Stomach (tissue), 8 donors: ENCODE measurements at regions not wholly inside any gene's neighbourhood (a gene's known extent, or its start where the extent isn't known, plus 50 kb on each side); places are given as distances from the start of the nearest gene placed in this dataset.

ENCODE experiments used
- DNase-seq, 2 donors: peaks; one replicate each; pipeline versions ENCODE4 v3.0.0 to v3.0.0-alpha.2; 2013 to 2019
- H3K27ac ChIP-seq, 5 donors: fragments of 200-600 bp in 4 of 5; sonication (generic) in 4 of 5; one replicate each; pipeline ENCODE4 v1.5.1; 2013 to 2019; ENCODE audit warnings: mild to moderate bottlenecking in 1 of 5, moderate library complexity in 1 of 5
- H3K27me3 ChIP-seq, 3 donors: fragments of 200-600 bp; sonication (generic); one replicate each; pipeline ENCODE4 v1.5.1; 2017 to 2019; ENCODE audit warnings: mixed run types in 1 of 3
- H3K36me3 ChIP-seq, 4 donors: fragments of 200-600 bp; sonication (generic); 1 replicate in 3 of 4; 2 replicates in 1 of 4; pipeline ENCODE4 v1.5.1; 2016 to 2019
- H3K4me1 ChIP-seq, 4 donors: fragments of 200-600 bp; sonication (generic); one replicate each; pipeline ENCODE4 v1.5.1; 2016 to 2019
- H3K4me3 ChIP-seq, 4 donors: fragments of 200-600 bp; sonication (generic) in 3 of 4; one replicate each; pipeline ENCODE4 v1.5.1; 2016 to 2019; ENCODE audit warnings: mild to moderate bottlenecking in 1 of 4
- H3K9me3 ChIP-seq, 4 donors: fragments of 200-600 bp; sonication (generic); one replicate each; pipeline ENCODE4 v1.5.1; 2016 to 2019
- EP300 ChIP-seq: sonication (generic); formaldehyde crosslinking; IDR thresholded peaks from one replicate; pipeline ENCODE4 v1.6.1; 2017; ENCODE audit warnings: antibody characterized with exemption
- POLR2A ChIP-seq, 4 donors: fragments of 450-650 bp; IDR thresholded peaks; one replicate each; pipeline ENCODE4 v1.6.1; 2016; ENCODE audit warnings: antibody characterized with exemption in 4 of 4, control low read depth in 2 of 4, mild to moderate bottlenecking in 1 of 4, moderate library complexity in 1 of 4
- POLR2AphosphoS5 ChIP-seq, 3 donors: sonication (generic); formaldehyde crosslinking; IDR thresholded peaks; one replicate each; pipeline ENCODE4 v1.6.1; 2016; ENCODE audit warnings: antibody characterized with exemption in 3 of 3
- WGBS, 5 donors: extraction: QIAGEN DNeasy Blood & Tissue Kit in 3 of 5; methylation state at CpG; one replicate each; pipeline versions ENCODE4 v1.1.5 to v1.1.7; 2013 to 2018; 5-methylcytosine and 5-hydroxymethylcytosine counted together
- intact Hi-C: fragments of 100-400 bp; cut with DNase I; formaldehyde crosslinking; loops from one replicate; pipeline ENCODE4 v1.15.1; 2023; ENCODE audit warnings: low total_unique reads
- TF ChIP-seq, protein P1 (sequence below), 7 experiments: fragments of 450-650 bp in 4 of 7; fragments of 200-600 bp in 3 of 7; sonication (generic) in 3 of 7; IDR thresholded peaks; one replicate each; pipeline ENCODE4 v1.5.1; 2016 to 2019; ENCODE audit warnings: antibody characterized with exemption in 7 of 7, control low read depth in 2 of 7, mild to moderate bottlenecking in 1 of 7
- donor health status: healthy with polysubstance abuse.
- donor health status: Bipolar disorder and iron deficiency.
- donor health status: healthy.

DNA sequence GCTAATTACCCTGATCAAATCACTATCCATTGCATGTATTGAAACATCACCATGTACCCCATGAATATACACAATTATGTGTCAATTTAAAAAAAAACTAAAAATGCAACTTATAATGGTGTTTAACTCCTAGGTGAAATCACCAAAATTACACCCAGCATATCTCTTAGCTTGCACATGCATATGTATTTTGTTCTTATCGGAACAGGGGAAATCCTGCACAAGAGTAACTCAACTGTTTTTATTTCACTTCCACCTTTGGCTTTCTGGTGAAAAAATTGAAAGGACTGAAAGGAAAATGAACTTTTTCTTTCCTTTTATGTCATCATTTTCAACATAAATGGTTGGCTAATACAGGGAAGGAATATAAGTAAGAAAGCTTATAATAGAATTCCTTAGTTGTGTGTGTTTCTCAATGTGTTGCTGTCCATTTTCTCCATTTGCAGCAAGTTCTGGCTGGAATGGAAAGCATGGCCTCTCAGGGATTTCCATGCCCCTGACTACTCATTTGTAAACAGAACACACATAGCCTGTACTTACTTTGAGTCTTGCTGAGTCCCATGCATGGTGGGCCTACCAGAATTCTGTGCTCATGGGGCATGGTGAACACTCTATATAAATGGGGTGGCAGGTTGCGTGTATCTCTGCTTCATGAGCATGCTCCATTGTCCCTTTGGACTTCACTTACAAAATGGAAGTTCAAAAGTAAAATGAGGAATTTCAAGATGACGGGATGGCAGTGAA is 462.0 kb downstream of the HS3ST3B1 start:
- Histone ChIP-seq H3K27ac (no peak overlapping the region), H3K4me1 (no peaks in the 10 kb centered on the region), H3K36me3 (no peaks in the 10 kb centered on the region), H3K9me3 (no peaks in the 10 kb centered on the region), H3K27me3 (peaks cover 0 to 2% (median 0%) of the 10 kb centered on the region in 3 donors), H3K4me3 (no peak overlapping the region)
- no peak for DNase-seq
- WGBS, 5 donors: 56 to 83% (median 63%) methylated on average over 3 of the region's 3 CpGs
- intact Hi-C loops: no loop called here
- TF ChIP-seq, protein P1, sequence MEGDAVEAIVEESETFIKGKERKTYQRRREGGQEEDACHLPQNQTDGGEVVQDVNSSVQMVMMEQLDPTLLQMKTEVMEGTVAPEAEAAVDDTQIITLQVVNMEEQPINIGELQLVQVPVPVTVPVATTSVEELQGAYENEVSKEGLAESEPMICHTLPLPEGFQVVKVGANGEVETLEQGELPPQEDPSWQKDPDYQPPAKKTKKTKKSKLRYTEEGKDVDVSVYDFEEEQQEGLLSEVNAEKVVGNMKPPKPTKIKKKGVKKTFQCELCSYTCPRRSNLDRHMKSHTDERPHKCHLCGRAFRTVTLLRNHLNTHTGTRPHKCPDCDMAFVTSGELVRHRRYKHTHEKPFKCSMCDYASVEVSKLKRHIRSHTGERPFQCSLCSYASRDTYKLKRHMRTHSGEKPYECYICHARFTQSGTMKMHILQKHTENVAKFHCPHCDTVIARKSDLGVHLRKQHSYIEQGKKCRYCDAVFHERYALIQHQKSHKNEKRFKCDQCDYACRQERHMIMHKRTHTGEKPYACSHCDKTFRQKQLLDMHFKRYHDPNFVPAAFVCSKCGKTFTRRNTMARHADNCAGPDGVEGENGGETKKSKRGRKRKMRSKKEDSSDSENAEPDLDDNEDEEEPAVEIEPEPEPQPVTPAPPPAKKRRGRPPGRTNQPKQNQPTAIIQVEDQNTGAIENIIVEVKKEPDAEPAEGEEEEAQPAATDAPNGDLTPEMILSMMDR (IDR thresholded peaks at IDR 0.05): no peak
- TF ChIP-seq EP300 (no peak), POLR2A (IDR thresholded peaks at IDR 0.05) (no peak), POLR2AphosphoS5 (IDR thresholded peaks at IDR 0.05) (no peak)

DNA sequence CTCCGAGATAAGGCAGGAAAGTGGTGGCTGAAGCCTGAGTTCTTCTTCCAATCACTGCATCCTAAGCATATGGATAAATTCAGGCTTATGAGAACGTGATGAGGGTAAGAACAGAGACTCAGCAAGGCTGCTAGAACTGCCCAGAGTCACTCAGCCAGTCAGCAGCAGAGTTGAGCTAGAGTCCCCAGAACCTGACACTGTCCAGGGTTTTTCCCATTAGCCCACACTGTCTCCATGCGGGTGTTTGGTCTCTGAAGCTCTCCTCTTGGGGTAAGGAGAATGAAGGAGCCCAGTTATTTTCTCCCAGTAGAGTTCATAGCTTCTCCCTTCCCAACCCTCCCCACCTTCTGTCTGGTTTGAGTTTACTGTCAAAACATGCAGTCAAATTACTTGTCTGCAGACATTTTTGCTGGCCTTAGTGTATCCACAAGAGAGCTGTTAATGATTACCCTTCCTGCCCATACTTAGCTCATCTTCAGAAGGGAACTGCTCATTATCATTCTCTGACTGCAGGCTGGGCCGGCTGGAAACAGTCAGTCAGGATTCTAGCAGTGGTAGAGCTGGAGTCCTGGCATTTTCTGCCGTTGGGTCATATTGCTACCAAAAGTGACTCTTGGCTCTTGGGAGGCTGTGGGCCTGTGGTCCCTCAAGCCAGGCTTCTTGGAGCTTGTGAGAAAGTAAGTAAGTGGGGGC is 460.0 kb downstream of the HS3ST3B1 start:
- no peaks in the 10 kb centered on the region for H3K4me1 ChIP-seq
- peaks cover 0 to 2% (median 0%) of the 10 kb centered on the region in 3 donors for H3K27me3 ChIP-seq
- no peaks in the 10 kb centered on the region for H3K9me3 ChIP-seq
- 63 to 75% (median 68%) methylated on average over 5 of the region's 5 CpGs for WGBS, 5 donors
- no peak for DNase-seq
- H3K4me3 ChIP-seq: no peak overlapping the region
- H3K27ac ChIP-seq: no peak overlapping the region
- H3K36me3 ChIP-seq: no peaks in the 10 kb centered on the region
- intact Hi-C loops: no loop called here
- TF ChIP-seq, protein P1 (IDR thresholded peaks at IDR 0.05): no peak
- no peak for TF ChIP-seq POLR2A (IDR thresholded peaks at IDR 0.05)
- TF ChIP-seq POLR2AphosphoS5 (IDR thresholded peaks at IDR 0.05): no peak
- TF ChIP-seq EP300: no peak

DNA sequence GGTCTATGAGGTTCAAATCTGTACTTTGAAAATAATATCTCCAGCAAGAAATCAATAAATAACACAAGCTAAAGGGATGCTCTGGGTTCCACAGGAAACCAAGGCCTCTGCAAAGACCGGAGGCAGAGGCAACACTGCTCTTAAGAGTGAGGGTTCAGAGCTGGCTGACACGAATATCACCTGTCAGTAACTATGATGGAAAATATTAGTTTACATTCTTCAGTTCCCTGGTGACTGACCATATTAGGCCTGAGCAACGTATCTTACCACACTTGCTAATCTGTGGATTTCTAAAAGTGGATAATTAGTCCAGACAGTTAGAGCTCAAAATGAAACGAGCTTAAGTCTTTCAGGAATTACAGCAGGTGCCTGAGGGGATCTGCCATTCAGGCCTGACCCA is 459.3 kb downstream of the HS3ST3B1 start:
- no peak overlapping the region for H3K4me3 ChIP-seq
- peaks cover 0 to 2% (median 0%) of the 10 kb centered on the region in 3 donors for H3K27me3 ChIP-seq
- TF ChIP-seq, protein P1 (IDR thresholded peaks at IDR 0.05): no peak
- TF ChIP-seq POLR2A (IDR thresholded peaks at IDR 0.05): no peak
- TF ChIP-seq EP300: no peak
- no peak for TF ChIP-seq POLR2AphosphoS5 (IDR thresholded peaks at IDR 0.05)
- no peaks in the 10 kb centered on the region for H3K36me3 ChIP-seq
- intact Hi-C loops: no loop called here
- no peaks in the 10 kb centered on the region for H3K4me1 ChIP-seq
- H3K27ac ChIP-seq: no peak overlapping the region
- H3K9me3 ChIP-seq: no peaks in the 10 kb centered on the region
- 52 to 74% (median 62%) methylated on average over 4 of the region's 4 CpGs for WGBS, 5 donors
- DNase-seq: no peak

DNA sequence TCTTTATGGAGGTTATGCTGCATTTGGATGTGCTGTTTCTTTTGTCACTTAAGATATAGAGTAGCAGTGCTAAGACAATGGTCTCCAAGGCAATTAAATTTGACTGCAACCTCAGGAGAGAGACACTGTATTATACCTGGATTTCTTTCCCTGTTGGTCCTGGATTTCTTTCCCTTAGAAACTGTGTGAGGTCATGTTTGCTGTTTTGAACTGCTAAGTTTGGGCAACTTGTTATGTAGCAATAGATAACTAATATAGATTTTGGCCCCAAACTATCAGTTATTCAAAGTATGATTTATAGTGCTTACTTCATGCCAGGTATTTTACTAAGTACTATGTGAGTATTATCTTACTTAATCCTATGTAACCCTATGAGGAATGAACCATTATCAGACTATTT is 458.4 kb downstream of the HS3ST3B1 start:
- intact Hi-C loops: no loop called here
- Histone ChIP-seq H3K27me3 (peaks cover 0 to 2% (median 0%) of the 10 kb centered on the region in 3 donors), H3K4me1 (no peaks in the 10 kb centered on the region), H3K9me3 (no peaks in the 10 kb centered on the region), H3K36me3 (no peaks in the 10 kb centered on the region), H3K27ac (no peak overlapping the region), H3K4me3 (no peak overlapping the region)
- TF ChIP-seq, protein P1 (IDR thresholded peaks at IDR 0.05): no peak
- TF ChIP-seq POLR2A (IDR thresholded peaks at IDR 0.05) (no peak), EP300 (no peak), POLR2AphosphoS5 (IDR thresholded peaks at IDR 0.05) (no peak)
- no peak for DNase-seq
